NT2/D1 (cell line): ENCODE measurements at regions not wholly inside any gene's neighbourhood (a gene's known extent, or its start where the extent isn't known, plus 50 kb on each side); places are given as distances from the start of the nearest gene placed in this dataset.
"Not testable (repeated sequence)": the region's sequence is repeated elsewhere in the genome, so short reads cannot be mapped to it uniquely, and the experiment has no call there.

Source experiments
- DNase-seq: peaks from one replicate; pipeline ENCODE4 v3.0.0-alpha.2; 2011; ENCODE audit warnings: low read depth, low spot score
- H3K27me3 ChIP-seq: 2 replicates; pipeline ENCODE4 v1.6.0; 2011; ENCODE audit warnings: mild to moderate bottlenecking; ENCODE audit not compliant: insufficient read length, insufficient read depth
- H3K36me3 ChIP-seq: 2 replicates; pipeline ENCODE4 v1.6.1; 2011; ENCODE audit warnings: mild to moderate bottlenecking, low read length, mixed read lengths; ENCODE audit not compliant: insufficient read depth, insufficient read length
- H3K4me1 ChIP-seq: 2 replicates; pipeline ENCODE4 v1.5.1; 2011; ENCODE audit not compliant: insufficient read depth, insufficient read length
- H3K4me3 ChIP-seq: 2 replicates; pipeline ENCODE4 v1.5.1; 2011; ENCODE audit warnings: low read depth; ENCODE audit not compliant: insufficient read length
- H3K9ac ChIP-seq: 2 replicates; pipeline ENCODE4 v1.6.0; 2011; ENCODE audit warnings: low read depth; ENCODE audit not compliant: insufficient read length
- H3K9me3 ChIP-seq: 2 replicates; pipeline ENCODE4 v1.5.1; 2011; ENCODE audit warnings: mild to moderate bottlenecking, low read length; ENCODE audit not compliant: insufficient read depth
- SUZ12 ChIP-seq: IDR thresholded peaks from 2 replicates; pipeline ENCODE4 v1.6.1; 2011; ENCODE audit not compliant: insufficient read length, insufficient read depth; ENCODE audit errors: extremely low read depth
- YY1 ChIP-seq: IDR thresholded peaks from 2 replicates; pipeline ENCODE4 v1.6.1; 2011; ENCODE audit not compliant: insufficient read length, insufficient read depth
- ZNF274 ChIP-seq: IDR thresholded peaks from 2 replicates; pipeline ENCODE4 v1.6.1; 2011; ENCODE audit warnings: mild to moderate bottlenecking, low read depth, low read length

GRCh38 chr15:93762036-93762435, 469.3 kb upstream of the MCTP2 start:
- H3K9me3 ChIP-seq = no peaks in the 10 kb centered on the region
- no peaks in the 10 kb centered on the region for H3K4me1 ChIP-seq
- H3K36me3 ChIP-seq = no peaks in the 10 kb centered on the region
- H3K9ac ChIP-seq = no peak overlapping the region
- no peak overlapping the region for H3K4me3 ChIP-seq
- TF ChIP-seq YY1 = no peak
- no peak for TF ChIP-seq SUZ12
- TF ChIP-seq ZNF274 = no peak
- no peaks in the 10 kb centered on the region for H3K27me3 ChIP-seq
- DNase-seq = no peak

- Histone ChIP-seq H3K9me3 (no peaks in the 10 kb centered on the region), H3K27me3 (no peaks in the 10 kb centered on the region), H3K36me3 (no peaks in the 10 kb centered on the region), H3K9ac (no peak overlapping the region), H3K4me3 (no peak overlapping the region), H3K4me1 (no peaks in the 10 kb centered on the region)
- DNase-seq = no peak
- TF ChIP-seq ZNF274 = no peak
- TF ChIP-seq YY1 = no peak
- no peak for TF ChIP-seq SUZ12
Observed at GRCh38 chr15:93759629-93760028, 471.7 kb upstream of the MCTP2 start.

- Histone ChIP-seq H3K4me3 (no peak overlapping the region), H3K9me3 (no peaks in the 10 kb centered on the region), H3K9ac (no peak overlapping the region), H3K36me3 (no peaks in the 10 kb centered on the region), H3K4me1 (no peaks in the 10 kb centered on the region), H3K27me3 (no peaks in the 10 kb centered on the region)
- TF ChIP-seq YY1 (no peak), ZNF274 (no peak), SUZ12 (no peak)
- DNase-seq = no peak
Observed at GRCh38 chr15:93758824-93759223, 472.5 kb upstream of the MCTP2 start.

DNA sequence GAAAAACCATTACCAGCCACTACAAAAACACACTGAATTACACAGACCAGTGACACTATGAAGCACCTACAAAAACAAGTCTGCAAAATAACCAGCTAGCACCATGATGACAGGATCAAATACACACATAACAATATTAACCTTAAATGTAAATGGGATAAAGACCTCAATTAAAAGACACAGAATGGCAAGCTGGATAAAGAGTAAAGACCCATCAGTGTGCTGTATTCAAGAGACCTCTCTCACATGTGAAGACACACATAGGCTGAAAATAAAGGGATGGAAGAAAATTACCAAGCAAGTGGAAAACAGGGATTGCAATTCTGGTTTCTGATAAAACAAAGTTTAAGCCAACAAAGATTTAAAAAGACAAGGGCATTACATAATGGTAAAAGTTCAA, 482.7 kb upstream of the MCTP2 start:
- TF ChIP-seq SUZ12 (no peak), YY1 (no peak), ZNF274 (no peak)
- H3K4me1 ChIP-seq = no peaks in the 10 kb centered on the region
- H3K9me3 ChIP-seq = no peaks in the 10 kb centered on the region; the same call in 1 of the 2 replicates
- DNase-seq = no peak
- no peaks in the 10 kb centered on the region for H3K27me3 ChIP-seq
- H3K4me3 ChIP-seq = no peak overlapping the region
- no peaks in the 10 kb centered on the region for H3K36me3 ChIP-seq
- H3K9ac ChIP-seq = no peak overlapping the region

GRCh38 chr15:93734976-93735375, 496.4 kb upstream of the MCTP2 start:
- not testable (repeated sequence) for DNase-seq, H3K36me3 ChIP-seq, H3K4me1 ChIP-seq, H3K27me3 ChIP-seq, H3K4me3 ChIP-seq, H3K9ac ChIP-seq
- peaks cover 27% of the 10 kb centered on the region for H3K9me3 ChIP-seq

DNA sequence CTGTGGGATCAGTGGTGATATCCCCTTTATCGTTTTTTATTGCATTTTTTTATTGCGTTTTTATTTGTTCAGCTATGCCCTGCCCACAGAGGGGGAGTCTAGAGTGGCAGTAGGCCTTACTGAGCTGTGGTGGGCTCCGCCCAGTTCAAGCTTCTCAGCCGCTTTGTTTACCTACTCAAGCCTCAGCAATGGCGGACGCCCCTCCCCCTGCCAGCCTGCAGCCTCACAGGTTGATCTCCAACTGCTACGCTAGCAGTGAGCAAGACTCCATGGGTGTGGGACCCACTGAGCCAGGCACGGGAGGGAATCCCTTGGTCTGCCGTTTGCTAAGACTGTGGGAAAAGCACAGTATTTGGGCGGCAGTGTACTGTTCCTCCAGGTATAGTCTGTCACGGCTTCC, 500.6 kb upstream of the MCTP2 start:
- Histone ChIP-seq H3K4me1 (no peaks in the 10 kb centered on the region), H3K36me3 (no peaks in the 10 kb centered on the region), H3K4me3 (no peak overlapping the region), H3K9ac (no peak overlapping the region), H3K27me3 (no peaks in the 10 kb centered on the region), H3K9me3 (peaks cover 17% of the 10 kb centered on the region)
- DNase-seq = peak; percentile 1
- TF ChIP-seq ZNF274 (no peak), YY1 (no peak), SUZ12 (no peak)

DNA sequence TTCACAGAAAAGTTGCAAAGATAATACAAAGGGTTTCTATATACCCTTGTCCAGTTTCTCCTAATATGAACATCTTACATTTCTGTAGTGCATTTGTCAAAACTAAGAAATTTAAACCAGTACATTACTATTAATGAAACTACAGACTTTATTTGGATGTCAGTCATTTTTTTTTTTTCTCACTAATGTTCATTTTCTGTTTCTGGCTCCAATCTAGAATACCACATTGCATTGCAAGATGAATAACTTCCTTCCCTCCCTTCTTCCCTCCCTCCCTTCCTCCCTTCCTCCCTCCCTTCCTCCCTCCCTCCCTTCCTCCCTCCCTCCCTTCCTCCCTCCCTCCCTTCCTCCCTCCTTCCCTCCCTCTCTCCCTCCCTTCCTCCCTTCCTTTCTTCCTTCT, 509.2 kb upstream of the MCTP2 start:
- H3K9me3 ChIP-seq = no peaks in the 10 kb centered on the region; the same call in 1 of the 2 replicates
- DNase-seq = no peak
- no peaks in the 10 kb centered on the region for H3K4me1 ChIP-seq
- TF ChIP-seq ZNF274 (no peak), SUZ12 (no peak), YY1 (no peak)
- H3K36me3 ChIP-seq = no peaks in the 10 kb centered on the region
- no peak overlapping the region for H3K9ac ChIP-seq
- no peak overlapping the region for H3K4me3 ChIP-seq
- no peaks in the 10 kb centered on the region for H3K27me3 ChIP-seq

GRCh38 chr15:93720607-93721006, 510.8 kb upstream of the MCTP2 start:
- no peak overlapping the region for H3K9ac ChIP-seq
- no peak for TF ChIP-seq ZNF274
- TF ChIP-seq SUZ12 = no peak
- no peak for TF ChIP-seq YY1
- H3K36me3 ChIP-seq = no peaks in the 10 kb centered on the region
- DNase-seq = no peak
- no peak overlapping the region for H3K4me3 ChIP-seq
- no peaks in the 10 kb centered on the region; the same call in 1 of the 2 replicates for H3K9me3 ChIP-seq
- no peaks in the 10 kb centered on the region for H3K27me3 ChIP-seq
- H3K4me1 ChIP-seq = no peaks in the 10 kb centered on the region
